Astrocyte (in vitro differentiated cells and primary cell): ENCODE measurements at regions not wholly inside any gene's neighbourhood (a gene's known extent, or its start where the extent isn't known, plus 50 kb on each side); places are given as distances from the start of the nearest gene placed in this dataset.

ENCODE experiments used
- CTCF ChIP-seq: IDR thresholded peaks from 2 replicates; pipeline ENCODE4 v1.5.1; 2011; ENCODE audit warnings: low read depth, mild to moderate bottlenecking, inconsistent platforms, low read length, moderate library complexity; ENCODE audit not compliant: insufficient read depth
- EZH2 ChIP-seq: IDR thresholded peaks from 2 replicates; pipeline ENCODE4 v1.6.1; 2012; ENCODE audit warnings: mild to moderate bottlenecking, low read length, inconsistent platforms; ENCODE audit not compliant: insufficient read depth

DNA sequence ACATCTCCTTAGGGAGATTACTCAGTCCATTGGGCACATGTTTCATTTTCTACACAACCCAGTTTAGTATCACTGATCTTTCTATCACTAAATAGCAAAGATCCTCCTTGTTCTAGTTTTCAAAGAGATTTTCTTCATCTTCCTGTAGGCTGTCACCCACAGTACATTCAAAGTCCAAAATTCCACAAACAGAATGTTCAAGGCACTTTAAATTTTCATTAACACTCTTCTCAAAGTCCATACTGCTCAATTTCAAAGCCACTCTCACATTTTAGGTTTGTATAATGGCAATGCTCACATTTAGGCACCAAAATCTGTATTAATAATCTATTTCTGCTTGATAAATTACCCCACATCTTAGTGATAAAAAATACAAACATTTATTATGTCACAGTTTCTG, 152.8 kb downstream of the FSIP2 start:
- TF ChIP-seq CTCF (no peak), EZH2 (no peak)
